GM21423 (cell line): ENCODE measurements at regions not wholly inside any gene's neighbourhood (a gene's known extent, or its start where the extent isn't known, plus 50 kb on each side); places are given as distances from the start of the nearest gene placed in this dataset.
A peak's percentile ranks its signal among the peaks of the same experiment; 100 is the strongest.
"Not testable (repeated sequence)": the region's sequence is repeated elsewhere in the genome, so short reads cannot be mapped to it uniquely, and the experiment has no call there.

Source experiments
- ATAC-seq: cut with Tn5 transposase; IDR thresholded peaks from one replicate; pipeline ENCODE4 v1.9.1; 2021; ENCODE audit warnings: mild to moderate bottlenecking, moderate library complexity; ENCODE audit not compliant: unreplicated experiment

DNA sequence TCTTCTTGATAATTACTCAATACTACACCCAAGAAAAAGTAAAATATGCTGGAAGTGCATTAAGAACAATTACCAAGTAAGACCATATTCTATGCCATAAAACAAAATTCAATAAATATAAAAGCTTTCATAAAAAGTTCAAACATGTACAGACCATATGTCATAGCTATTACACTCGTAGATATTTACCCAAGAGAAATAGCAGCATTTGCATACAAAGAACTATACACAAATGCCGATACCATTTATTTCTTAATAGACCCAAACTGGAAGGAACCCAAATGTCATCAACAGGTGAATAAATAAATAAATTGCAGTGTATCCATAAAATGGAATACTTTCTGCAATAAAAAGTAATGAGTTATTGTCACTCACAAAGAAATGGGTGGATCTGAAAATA is 78.3 kb upstream of the SLC16A7 start:
- no peak for ATAC-seq

DNA sequence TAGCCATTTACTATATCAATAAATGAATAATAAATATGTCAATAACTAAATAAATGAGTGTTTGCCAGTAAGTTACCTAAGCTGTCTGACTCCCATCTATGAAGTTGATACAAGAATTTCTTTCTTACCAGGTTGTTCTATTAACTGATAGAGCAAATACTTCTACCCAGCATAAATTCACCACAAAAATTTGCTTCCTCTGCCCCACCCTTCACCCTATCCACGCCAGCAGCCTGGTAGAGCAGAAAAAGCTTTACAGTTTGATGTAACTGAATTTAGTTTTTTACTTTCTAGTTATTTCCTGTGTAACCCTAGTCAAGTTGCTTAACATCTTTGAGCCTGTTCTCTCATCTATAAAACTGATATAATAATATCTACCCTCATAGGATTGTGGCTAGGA is 94.9 kb upstream of the SLC16A7 start:
- no peak for ATAC-seq

DNA sequence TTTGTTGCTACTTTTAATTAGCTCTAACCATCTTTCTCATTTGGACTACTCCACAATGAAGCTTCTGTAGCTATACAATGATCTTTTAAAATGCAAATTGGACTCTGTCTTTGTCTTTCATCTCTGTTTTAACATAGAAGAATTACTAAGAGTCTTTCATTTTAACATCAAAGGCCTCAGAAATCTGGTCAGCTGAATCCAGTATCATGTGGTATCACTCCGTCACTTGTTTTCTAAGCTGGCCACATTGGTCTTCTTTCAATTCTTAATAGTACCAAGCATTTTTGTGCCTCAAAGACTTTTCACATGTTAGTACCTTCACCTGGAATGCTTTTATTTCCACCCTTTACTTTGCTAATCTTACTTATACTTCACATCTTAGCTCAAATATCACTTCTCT is 95.5 kb upstream of the SLC16A7 start:
- no peak for ATAC-seq

DNA sequence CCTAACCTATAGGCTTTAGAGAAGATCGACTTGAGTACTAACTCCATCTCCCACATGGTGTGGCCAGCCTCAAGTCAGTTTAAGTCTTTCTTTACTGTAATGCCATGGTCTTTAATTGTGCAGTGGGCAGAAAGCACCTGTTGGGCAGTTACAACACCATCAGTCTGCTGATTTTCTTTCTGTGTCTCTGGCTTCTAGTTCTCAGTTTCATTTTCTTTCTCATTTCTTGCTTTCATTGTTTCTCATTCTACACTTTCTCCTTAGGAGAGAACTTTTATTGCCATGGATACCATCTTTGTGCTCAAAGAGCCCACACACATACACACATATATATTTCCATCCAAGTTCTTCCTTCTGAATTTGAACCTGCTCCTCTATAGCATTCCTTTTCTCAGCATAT is 96.1 kb upstream of the SLC16A7 start:
- ATAC-seq: peak; percentile 90

DNA sequence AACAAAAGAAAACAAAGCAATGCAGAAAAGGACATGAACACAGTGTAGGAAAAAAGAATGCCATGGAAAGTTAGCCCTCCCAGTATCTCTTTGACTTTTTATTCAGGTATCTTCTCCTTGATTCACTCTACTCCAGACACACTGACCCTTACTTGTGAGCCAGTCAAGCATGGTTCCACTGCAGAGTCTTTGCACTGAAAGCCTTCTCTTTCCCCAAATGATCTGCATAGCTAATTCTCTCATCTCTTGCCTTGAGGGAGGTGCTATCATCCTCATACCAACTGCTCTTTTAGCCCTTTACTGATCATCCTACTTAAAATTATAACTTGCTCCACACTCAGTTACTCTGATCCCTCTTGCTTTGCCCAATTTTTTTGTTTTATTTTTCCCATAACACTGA is 101.2 kb upstream of the SLC16A7 start:
- ATAC-seq: no peak

DNA sequence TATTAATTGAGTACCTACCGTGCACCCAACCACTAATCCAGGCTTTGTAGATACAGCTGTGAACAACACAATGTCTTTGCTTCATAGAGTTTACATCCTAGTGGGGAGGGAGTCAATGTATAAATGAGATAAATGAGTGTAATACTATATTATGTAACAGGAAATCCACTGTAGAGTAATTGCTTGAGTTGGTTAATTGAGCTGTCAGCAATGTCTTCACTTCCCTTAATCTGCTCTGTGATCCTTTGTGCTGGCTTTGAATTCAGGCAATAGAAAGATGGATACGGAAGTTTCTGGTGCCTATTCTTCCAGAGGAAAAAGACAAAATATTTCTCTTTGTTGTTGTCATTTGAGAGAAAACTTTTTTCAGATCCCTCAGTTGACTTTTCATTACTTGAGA is 104.0 kb upstream of the SLC16A7 start:
- ATAC-seq: no peak

DNA sequence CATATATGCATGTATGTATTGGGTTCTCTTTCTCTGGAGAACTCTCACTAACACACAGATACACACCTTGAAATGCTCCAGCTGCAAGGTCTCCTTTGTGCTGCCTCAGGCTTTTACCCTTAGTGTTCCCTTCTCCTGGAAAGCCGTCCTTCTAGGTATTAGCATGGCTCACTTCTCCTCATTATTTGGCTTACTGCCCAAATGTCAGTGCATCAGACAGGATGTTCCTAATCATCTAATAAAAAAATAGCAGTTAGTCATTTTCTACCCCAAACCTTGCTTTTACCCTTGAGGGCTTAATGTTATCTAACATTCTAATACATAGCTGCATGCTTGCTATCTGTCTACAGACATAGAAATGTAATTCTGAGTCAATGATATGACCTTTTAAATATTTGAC is 109.0 kb upstream of the SLC16A7 start:
- ATAC-seq: no peak

DNA sequence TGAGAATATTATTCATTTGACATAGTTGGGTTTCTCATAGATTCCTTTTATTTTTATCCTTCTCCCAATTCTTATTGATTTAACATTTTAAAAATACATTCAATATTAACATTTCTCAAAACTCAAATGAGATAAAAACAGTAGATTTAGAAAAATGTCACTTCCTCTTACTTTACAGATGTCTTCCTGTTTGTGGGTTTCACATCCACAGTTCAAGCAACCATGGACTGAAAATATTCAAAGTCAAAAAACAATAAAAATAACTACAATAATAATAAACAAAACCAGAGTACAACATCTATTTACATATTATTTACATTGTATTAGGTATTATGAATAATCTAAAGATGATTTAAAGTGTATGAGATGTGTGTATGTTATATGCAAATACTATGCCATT is 111.3 kb upstream of the SLC16A7 start:
- peak; percentile 83 for ATAC-seq

DNA sequence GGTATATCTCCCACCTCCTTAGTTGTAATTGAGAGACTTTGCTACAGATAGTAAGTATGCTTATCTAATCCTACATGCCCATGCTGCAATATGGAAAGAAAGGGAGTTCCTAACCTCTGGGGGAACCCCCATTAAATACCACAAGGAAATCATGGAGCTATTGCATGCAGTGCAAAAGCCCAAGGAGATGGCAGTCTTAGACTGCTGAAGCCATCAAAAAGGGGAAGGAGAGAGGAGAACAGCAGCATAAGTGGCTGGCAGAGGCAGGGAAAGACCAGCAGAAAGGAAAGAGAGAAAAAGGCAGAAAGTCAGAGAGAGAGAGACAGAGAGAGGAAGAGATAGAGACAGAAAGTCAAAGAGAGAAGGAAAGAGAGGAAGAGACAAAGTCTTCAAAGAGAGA is 121.6 kb upstream of the SLC16A7 start:
- not testable (repeated sequence) for ATAC-seq

DNA sequence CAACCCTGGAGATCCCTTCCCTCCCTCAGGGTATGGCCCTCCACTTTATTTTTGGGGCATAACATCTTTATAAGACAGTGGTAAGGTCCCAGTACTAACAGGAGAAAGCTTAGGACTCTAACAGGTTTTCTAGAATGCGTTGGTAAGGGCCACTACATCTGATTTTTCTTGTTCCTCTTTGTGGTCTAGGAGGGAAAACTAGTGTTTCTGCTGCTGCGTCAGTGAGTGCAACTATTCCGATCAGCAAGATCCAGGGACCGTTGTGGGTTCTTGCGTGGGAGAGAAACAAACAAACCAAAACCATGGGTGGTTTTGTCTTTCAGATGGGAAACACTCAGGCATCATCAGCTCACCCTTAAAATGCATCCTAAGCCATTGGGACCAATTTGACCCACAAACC is 123.6 kb upstream of the SLC16A7 start:
- no peak for ATAC-seq

DNA sequence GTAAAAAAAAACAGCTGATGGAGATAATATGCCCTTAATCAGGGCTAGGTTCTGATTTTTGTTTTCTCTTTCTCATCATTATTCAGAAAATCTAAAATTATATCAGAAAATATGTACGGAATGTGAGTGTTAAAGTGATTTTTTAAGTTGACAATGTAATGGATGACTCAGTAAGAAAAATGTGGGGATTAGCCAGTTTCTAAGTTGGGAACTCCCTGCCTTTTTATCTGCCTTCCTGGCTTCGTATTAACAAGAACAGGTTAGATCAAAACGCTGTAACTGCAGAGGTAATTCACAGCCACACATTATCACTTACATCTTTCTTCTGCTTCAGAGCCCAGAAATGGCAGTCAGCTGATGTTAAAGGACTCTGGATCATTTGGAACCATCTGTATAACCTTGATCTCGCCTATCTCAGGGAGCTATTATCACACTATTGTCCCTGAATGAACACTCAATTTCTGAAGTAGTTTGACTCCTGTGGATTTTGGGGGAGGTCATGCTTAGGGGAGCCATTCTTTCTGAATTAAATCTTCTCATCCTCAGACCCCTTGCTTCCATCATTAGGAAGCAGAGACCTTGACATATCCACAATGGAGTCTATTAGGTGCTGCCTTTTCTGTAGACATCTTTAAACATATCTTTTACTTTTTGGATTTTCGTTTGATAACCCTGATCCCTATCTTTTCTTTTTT is 135.7 kb upstream of the SLC16A7 start:
- no peak for ATAC-seq

DNA sequence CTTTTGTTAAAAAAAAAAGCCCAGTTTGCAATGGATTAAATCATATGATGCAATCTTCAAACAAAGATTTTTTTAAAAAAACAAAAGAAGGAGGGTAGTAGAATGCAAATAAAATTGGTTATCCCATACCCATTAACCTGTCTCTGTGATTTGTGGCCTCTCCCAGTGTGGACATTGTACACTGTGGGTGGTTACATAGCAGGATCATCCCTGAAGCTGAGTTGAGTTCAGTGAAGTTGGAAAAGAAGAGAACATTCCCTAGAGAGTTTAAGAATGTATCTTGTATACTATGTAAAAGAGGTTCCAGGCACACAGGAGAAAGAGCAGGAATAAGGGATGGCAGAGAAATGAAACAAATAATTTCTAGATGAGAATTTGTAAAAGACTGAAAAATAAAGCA is 142.4 kb upstream of the SLC16A7 start:
- ATAC-seq: no peak

DNA sequence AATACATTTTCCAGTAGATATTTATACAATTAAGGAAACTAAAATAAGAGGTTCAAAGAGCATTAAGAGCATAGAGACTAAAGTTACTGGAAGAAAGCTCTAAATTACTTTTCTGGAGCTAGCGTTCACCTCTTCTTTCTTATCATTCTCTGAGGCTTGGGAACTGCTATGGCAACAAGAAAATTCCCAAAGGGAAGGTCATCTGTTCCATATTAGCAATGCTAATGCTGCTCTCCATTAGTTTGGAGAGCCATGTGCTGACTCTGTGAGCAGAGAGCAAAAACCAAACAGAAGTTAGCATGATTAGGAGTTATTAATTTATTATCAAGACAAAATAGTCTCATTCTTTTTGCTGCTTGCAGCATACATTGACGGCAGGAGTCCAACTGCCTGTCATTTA is 143.1 kb upstream of the SLC16A7 start:
- ATAC-seq: no peak

DNA sequence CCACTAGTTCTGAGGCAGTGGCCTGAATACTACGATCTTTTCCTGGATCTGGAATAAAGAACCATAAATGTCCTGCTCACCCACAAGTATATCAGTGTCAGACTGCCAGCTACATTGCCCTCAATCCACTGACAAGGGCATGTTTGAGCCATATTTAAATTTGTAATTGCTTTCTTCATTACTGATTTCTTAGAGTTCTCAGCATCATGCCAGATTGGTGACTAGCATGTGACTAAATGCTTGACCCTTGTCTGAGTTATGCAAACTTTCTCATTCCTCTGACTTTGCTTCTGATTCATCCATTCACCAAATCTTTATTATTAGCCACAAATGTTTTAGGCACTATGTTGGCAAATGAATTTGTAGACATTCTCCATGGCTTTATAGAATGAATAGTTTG is 143.6 kb upstream of the SLC16A7 start:
- no peak for ATAC-seq

DNA sequence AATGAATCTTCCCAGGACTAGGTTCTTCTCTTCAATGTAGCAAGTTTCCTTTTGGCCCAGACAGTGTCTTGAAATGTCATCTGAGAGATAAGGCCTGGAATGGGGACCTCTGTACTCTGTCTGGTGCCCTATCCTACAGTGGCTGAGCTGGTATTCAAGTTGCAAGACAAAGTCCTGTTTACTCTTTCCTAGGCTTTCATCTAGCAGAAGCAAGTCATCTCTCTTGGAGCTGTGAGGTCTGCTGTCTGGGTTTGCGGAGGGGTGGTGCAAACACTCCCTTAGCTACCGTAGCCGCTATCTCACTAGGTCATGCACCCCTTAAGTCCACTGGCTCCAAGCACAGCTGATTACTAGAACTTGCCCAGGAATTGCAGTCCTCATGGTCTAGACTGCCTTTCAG is 149.7 kb upstream of the SLC16A7 start:
- ATAC-seq: no peak

DNA sequence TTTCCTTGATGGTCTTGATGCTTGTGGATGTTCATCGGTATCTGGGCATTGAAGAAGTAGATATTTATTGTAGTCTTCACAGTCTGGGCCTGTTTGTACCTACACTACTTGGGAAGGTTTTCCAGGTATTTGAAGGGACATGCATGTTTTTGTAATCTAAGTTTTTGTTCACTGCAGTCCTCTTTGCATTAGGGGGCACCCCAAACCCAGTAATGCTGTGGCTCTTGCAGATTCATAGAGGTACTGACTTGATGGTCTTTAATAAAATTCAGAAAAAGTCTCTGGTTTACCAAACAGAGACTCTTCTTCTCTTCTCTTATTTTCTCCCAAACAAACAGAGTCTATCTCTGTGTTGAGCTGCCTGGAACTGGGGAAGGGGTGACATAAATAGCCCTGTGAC is 150.9 kb upstream of the SLC16A7 start:
- no peak for ATAC-seq

DNA sequence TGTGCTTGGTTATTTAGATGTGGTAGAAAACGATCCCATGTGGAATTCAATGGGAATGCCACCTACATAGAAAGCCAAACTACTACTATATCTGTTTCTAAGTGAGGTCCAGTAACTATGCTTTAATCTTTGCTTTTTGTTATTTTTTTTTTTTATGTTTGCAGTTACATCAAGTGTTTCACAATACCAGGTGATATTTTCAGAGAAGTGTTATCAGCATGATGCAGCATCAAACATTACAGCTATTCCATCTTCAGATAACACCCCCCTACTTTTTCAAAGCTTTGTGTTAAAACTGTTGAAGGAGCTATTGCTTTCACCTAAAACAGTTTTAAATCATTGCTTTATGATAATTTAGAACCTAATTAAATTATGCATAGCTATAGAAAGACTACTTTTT is 163.8 kb upstream of the SLC16A7 start:
- ATAC-seq: no peak

DNA sequence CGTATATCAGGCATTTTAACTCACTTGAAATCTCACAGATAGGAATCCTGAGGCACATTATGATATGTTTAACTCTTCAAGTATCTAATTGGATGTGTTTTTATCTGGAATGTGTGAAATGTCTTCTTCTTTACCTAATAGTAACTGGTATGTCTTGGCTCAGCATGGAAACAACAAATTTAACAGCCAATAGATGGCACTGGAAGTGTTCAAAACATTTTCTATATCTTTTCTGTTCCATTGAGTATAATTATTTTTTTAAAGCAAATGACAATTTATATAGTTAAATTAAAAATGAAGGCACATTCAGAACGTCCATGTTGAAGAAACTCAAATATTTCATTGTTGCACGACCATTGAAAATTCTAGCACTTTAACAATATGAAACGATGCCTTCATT is 164.6 kb upstream of the SLC16A7 start:
- no peak for ATAC-seq

DNA sequence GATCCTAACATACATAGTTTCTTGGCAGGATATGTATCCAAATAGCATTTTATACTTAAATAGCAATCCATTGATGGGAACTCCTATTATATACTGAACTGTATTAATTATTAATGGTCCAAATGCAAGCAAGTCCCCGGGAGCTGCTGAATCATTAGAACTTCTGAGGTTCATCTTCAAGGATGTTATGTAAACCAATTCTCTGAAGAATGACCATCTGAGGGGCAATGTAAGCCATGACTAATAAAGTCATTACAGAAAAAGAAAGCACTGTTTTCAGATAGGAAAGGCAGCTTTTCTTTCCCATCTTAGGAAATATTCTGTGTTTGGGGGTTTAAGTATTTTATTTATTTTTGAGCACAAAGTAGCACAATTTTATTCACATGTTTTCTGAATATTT is 166.1 kb upstream of the SLC16A7 start:
- no peak for ATAC-seq

DNA sequence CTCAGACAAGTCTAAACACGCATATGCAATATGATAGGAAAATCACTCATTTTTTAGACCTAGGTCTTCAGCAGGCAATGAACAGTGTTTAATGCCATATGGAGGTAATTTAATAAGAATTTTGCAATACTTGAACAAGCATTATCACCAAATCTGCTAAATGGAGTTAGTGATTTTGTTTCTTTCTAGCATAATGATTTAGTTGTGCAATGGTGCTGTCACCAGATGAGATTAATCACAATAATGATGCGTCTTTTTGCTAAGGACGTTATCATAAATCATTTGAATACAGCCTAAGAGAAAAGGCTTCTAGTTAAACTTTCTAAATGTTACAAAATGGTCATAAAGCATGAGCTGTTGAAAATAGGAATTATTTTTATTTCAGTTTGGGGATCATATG is 170.0 kb upstream of the SLC16A7 start:
- ATAC-seq: no peak

DNA sequence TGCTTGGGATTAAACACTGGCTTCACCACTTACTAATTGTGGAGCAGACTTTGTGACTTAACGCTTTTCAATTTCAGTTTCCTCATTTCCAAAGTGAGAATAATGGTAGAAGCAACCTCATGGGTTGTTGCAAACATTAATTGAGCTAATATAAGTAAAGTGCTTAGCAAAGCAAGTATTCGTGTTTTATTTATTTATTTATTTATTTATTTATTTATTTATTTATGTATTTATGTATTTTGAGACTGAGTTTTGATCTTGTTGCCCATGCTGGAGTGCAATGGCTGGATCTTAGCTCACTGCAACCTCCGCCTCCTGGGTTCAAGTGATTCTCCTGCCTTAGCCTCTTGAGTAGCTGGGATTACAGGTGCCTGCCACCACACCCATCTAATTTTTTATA is 171.2 kb upstream of the SLC16A7 start:
- ATAC-seq: not testable (repeated sequence)

DNA sequence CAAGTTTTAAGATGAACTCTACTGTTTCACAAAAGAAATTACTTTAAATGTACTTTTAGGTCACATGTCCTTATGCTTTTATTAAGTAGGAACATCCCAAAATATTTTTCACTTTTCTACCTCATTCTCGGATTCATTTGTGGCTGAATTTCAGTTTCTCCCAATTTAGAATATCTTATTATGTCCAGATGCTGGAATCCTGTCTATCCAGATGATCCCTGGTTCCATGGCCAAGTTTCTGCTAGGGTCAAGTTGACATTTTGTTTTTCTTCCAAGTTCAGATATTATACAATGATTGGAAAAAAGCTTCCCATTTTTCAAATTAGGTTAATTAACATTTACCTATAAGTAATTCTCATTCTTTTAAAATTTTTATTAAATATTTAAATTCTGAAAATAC is 181.8 kb upstream of the SLC16A7 start:
- no peak for ATAC-seq

DNA sequence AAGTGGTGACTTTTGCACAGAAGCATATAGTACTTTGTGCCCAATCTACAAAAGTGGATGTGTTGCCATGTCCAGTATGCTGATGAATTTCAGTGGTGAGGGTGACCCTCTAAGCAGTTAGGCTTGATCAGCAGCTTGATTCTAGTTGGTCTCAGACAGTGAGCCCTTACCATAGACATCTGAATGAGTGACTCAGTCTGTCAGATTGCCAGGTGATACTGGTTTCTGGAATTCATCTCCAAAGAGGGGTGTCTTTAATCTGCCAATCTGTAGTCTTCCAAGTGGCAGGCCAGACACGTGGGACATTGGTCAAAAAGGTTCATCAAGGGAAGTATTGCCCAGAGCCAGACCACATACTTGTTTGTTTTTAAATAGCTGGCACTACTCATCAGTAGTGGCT is 187.4 kb upstream of the SLC16A7 start:
- no peak for ATAC-seq

DNA sequence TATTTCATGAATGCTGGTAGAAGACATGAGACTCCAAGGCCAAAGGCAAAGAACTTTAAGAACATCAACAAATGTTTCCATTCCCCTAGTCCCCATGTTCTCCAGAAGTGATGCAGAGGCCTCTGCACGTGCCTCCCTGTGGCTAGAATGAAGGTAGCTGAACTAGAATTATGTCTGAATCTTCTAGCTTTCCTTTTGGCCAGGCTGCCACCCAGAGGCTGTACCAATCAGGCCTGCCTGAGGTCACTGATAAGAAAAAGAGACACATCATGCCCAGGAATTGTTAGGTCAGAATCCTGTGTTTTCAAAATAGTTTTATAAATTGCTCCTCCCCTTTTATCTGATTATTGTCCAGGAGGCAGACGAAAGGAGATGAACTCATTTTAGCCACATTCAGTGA is 188.0 kb upstream of the SLC16A7 start:
- no peak for ATAC-seq
